ENCODE measurements at regions not wholly inside any gene's neighbourhood (a gene's known extent, or its start where the extent isn't known, plus 50 kb on each side); places are given as distances from the start of the nearest gene placed in this dataset.

DNA sequence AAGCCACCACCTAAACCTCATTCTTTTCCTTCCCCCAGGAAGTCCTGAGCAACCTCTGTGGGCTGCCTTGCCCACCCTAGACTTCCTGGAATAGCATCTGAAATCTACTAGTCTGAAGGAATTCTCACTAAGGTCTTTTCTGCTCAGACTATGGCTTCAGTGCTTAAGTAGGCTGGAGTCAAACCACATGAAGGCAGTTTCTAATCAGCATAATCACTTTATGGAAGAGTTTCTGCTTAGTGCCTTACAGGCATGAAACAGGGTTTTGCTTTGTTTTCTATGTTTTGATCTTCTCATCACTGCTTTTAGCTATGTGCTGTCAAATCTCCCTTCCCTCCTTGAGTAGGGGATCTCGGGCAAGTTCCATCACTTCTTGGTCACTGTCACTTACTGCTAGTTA lies 117.7 kb downstream of the WT1 start:
- H3K4me1 ChIP-seq (ENCODE audit: insufficient read depth), result no peaks in the 10 kb centered on the region
- no peak for DNase-seq
- H3K27ac ChIP-seq, result no peak overlapping the region
- H3K9me3 ChIP-seq, result no peaks in the 10 kb centered on the region
- no peak overlapping the region for H3K4me3 ChIP-seq
- no peaks in the 10 kb centered on the region for H3K36me3 ChIP-seq
- 90 to 97% (median 93%) methylated on average over 1 of the region's 1 CpG for WGBS, 3 donors
- intact Hi-C loops (cut with DNase I), result loop anchor here in 1 of 4 donors (10.0 kb wide), 1 partner anchor 477 kb away; the partner anchor contains the start of gene CCDC73
- H3K27me3 ChIP-seq, result no peaks in the 10 kb centered on the region
- TF ChIP-seq POLR2A (IDR thresholded peaks at IDR 0.05) (no peak), EP300 (IDR thresholded peaks at IDR 0.05) (no peak)
- TF ChIP-seq, protein P1, sequence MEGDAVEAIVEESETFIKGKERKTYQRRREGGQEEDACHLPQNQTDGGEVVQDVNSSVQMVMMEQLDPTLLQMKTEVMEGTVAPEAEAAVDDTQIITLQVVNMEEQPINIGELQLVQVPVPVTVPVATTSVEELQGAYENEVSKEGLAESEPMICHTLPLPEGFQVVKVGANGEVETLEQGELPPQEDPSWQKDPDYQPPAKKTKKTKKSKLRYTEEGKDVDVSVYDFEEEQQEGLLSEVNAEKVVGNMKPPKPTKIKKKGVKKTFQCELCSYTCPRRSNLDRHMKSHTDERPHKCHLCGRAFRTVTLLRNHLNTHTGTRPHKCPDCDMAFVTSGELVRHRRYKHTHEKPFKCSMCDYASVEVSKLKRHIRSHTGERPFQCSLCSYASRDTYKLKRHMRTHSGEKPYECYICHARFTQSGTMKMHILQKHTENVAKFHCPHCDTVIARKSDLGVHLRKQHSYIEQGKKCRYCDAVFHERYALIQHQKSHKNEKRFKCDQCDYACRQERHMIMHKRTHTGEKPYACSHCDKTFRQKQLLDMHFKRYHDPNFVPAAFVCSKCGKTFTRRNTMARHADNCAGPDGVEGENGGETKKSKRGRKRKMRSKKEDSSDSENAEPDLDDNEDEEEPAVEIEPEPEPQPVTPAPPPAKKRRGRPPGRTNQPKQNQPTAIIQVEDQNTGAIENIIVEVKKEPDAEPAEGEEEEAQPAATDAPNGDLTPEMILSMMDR (IDR thresholded peaks at IDR 0.05), result no peak

DNA sequence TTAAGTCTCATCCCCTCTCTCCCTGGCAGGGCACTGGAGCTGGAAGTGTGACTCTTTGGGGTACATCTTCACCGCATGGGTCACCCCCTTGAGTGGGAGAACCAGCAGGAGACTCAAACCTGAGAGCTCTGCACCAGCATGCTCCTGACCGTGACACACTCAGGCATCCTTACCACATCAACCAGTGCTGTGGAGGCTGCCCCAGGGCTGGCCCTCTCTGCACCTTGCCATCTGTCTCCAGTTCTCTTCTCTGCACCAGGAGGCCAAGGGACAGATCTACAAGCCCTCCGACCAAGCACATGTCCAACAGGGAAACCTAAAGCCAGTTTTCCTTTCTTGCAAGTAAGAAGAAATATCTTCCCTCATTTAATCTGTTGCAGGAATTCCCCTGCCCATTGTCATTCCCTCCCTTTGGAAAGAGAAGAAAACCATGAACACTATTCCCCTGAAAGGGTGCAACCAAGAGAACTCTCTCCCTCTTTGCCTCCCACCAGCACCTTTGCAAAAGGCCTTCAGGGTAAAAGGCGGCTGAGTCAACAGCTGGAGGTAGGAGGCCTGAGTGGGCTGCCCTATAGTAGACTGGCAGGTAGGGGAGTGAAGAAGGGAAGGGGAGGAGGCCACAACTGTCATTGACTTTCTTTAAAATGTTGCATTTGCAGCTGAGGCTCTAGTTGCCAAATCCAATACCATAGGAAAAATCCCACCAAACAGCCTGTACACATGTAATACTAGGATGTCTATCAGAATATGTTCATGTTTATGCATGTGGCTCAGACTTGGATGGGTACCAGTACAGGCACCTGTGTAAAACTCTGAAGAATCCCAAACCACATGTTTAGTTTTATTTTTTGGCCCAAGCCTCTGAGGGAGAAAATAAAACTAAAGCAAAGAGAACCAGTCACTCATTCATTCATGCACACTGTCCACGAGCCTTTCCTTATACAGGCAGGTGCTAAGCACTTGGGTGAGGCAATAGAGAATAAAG lies 117.0 kb downstream of the WT1 start:
- 92% methylated on average over 5 of the region's 5 CpGs for WGBS, 3 donors
- H3K4me3 ChIP-seq, result no peak overlapping the region

DNA sequence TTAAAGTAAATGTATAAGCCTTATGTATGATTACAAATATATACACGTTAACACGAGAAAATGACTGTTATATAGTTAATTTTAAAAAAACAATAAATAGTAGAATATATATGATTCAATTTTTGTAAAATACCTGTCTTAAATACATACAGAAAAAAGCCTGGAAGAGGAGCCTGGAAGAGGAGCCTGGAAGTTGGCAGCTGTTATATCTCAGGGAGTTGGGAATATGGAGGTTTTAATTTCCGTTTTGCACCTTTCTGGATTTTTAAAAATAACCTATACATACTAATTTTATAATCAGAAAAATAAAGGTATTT lies 111.6 kb downstream of the WT1 start:
- 5 to 8% (median 6%) methylated on average over 3 of the region's 3 CpGs for WGBS, 3 donors
- no peaks in the 10 kb centered on the region for H3K27me3 ChIP-seq
- H3K36me3 ChIP-seq, result no peaks in the 10 kb centered on the region
- no peak for TF ChIP-seq POLR2A (IDR thresholded peaks at IDR 0.05)
- TF ChIP-seq EP300 (IDR thresholded peaks at IDR 0.05), result no peak
- TF ChIP-seq, protein P1 (IDR thresholded peaks at IDR 0.05), result no peak
- H3K9me3 ChIP-seq, result no peaks in the 10 kb centered on the region
- no peak for DNase-seq
- no peak overlapping the region for H3K4me3 ChIP-seq
- intact Hi-C loops (cut with DNase I), result loop anchor here in 3 of 4 donors (2.0 to 10.0 kb wide), 5 partner anchors 51 to 469 kb away; no protein-coding TSS in a partner anchor
- no peaks in the 10 kb centered on the region for H3K4me1 ChIP-seq (ENCODE audit: insufficient read depth)
- no peak overlapping the region for H3K27ac ChIP-seq

More for the DNA sequence above, 117.0 kb downstream of the WT1 start:
- DNase-seq, result no peak
- no peaks in the 10 kb centered on the region for H3K27me3 ChIP-seq
- intact Hi-C loops (cut with DNase I), result loop anchor here in 1 of 4 donors (10.0 kb wide), 1 partner anchor 476 kb away; the partner anchor contains the start of gene CCDC73
- H3K9me3 ChIP-seq, result no peaks in the 10 kb centered on the region
- H3K4me1 ChIP-seq (ENCODE audit: insufficient read depth), result no peaks in the 10 kb centered on the region
- no peak overlapping the region for H3K27ac ChIP-seq
- H3K36me3 ChIP-seq, result no peaks in the 10 kb centered on the region
- TF ChIP-seq POLR2A (IDR thresholded peaks at IDR 0.05) (no peak), EP300 (IDR thresholded peaks at IDR 0.05) (no peak)
- TF ChIP-seq, protein P1 (IDR thresholded peaks at IDR 0.05), result no peak

DNA sequence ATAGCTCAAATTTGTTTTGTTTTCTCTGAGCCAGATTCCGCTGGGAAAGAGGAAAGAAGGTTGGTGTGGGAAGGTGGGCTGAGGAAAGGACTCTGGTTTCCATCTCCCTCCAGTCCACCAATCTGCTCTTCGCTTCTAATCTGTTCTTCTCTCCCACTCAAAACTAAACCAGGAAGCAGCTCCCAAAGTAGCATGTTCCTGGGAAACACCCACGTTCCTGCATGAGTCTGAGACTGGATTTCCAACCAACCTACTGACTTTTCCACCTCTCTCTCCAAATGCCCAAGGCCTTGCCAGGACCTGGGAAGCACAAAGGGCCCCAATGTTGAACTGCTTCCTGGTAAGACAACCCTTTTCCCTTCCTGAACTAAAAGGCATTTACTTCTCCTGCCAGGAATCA lies 110.2 kb downstream of the WT1 start:
- H3K27me3 ChIP-seq, result no peaks in the 10 kb centered on the region
- H3K36me3 ChIP-seq, result no peaks in the 10 kb centered on the region
- no peaks in the 10 kb centered on the region for H3K9me3 ChIP-seq
- H3K27ac ChIP-seq, result no peak overlapping the region
- DNase-seq, result peak in 1 of 5 donors; percentile 22
- H3K4me1 ChIP-seq (ENCODE audit: insufficient read depth), result no peaks in the 10 kb centered on the region
- TF ChIP-seq, protein P1 (IDR thresholded peaks at IDR 0.05), result no peak
- TF ChIP-seq POLR2A (IDR thresholded peaks at IDR 0.05) (no peak), EP300 (IDR thresholded peaks at IDR 0.05) (no peak)
- no peak overlapping the region for H3K4me3 ChIP-seq
- intact Hi-C loops (cut with DNase I), result loop anchor here in 2 of 4 donors (2.0 to 10.0 kb wide), 3 partner anchors 50 to 468 kb away; no protein-coding TSS in a partner anchor
- WGBS, 3 donors, result 18 to 29% (median 26%) methylated on average over 3 of the region's 3 CpGs
